ENCODE measurements at regions not wholly inside any gene's neighbourhood (a gene's known extent, or its start where the extent isn't known, plus 50 kb on each side); places are given as distances from the start of the nearest gene placed in this dataset.

- no peak overlapping the region for H3K9ac ChIP-seq (ENCODE audit: low read depth, low read length)
- in situ Hi-C loops (cut with MboI; ENCODE audit: low sequenced_read_pairs), result no loop called here
- intact Hi-C loops (cut with micrococcal nuclease), result no loop called here
- H4K8ac ChIP-seq (ENCODE audit: low read depth in 2 of 2, low read length in 2 of 2), result no peak overlapping the region
- no peaks in the 10 kb centered on the region for H3K79me1 ChIP-seq (ENCODE audit: low read depth in 1 of 2, low read length in 2 of 2)
- no peak overlapping the region for H3K18ac ChIP-seq (ENCODE audit: low read depth, low read length)
- no peaks in the 10 kb centered on the region for H3K4me1 ChIP-seq (ENCODE audit: control insufficient read depth, insufficient read depth, low read length)
- H2BK5ac ChIP-seq (ENCODE audit: low read depth, low read length, poor library complexity, severe bottlenecking), result no peak overlapping the region
- no peak overlapping the region for H3K14ac ChIP-seq (replicated peaks; ENCODE audit: low read depth, low read length)
- H3K23ac ChIP-seq (ENCODE audit: low read depth, low read length), result no peak overlapping the region
- ChIA-PET POLR2A (ENCODE audit: unreplicated experiment) (no interaction called here), CTCF (no interaction called here)
- no peak overlapping the region for H2BK15ac ChIP-seq (ENCODE audit: low read depth, low read length)
- H2AK9ac ChIP-seq (replicated peaks; ENCODE audit: low read depth, low read length, poor library complexity), result no peak overlapping the region
- TF ChIP-seq BHLHE40 (IDR thresholded peaks at IDR 0.05; ENCODE audit: low read depth, low read length) (no peak), FOS (IDR thresholded peaks at IDR 0.05; ENCODE audit: low read depth, low read length) (no peak), SMC3 (IDR thresholded peaks at IDR 0.05; ENCODE audit: low read depth, low read length) (no peak), CTCF (conservative IDR thresholded peaks at IDR 0.05; ENCODE audit: low read depth, low read length) (no peak), RAD21 (IDR thresholded peaks at IDR 0.05; ENCODE audit: low read length) (no peak), POLR2A (IDR thresholded peaks at IDR 0.05; ENCODE audit: low read depth, low read length) (no peak), NFE2L2 (IDR thresholded peaks at IDR 0.05; ENCODE audit: low read depth, low read length) (no peak), MXI1 (IDR thresholded peaks at IDR 0.05; ENCODE audit: borderline replicate concordance, low read depth, low read length) (no peak), MAFK (IDR thresholded peaks at IDR 0.05; ENCODE audit: low read depth, low read length) (no peak), CEBPB (IDR thresholded peaks at IDR 0.05; ENCODE audit: low read depth, low read length) (no peak), MAZ (IDR thresholded peaks at IDR 0.05; ENCODE audit: borderline replicate concordance, low read depth, low read length) (no peak), RCOR1 (IDR thresholded peaks at IDR 0.05; ENCODE audit: insufficient replicate concordance, low read length) (no peak), CHD1 (IDR thresholded peaks at IDR 0.05; ENCODE audit: low read depth, low read length) (no peak), RFX5 (IDR thresholded peaks at IDR 0.05; ENCODE audit: low read depth, low read length) (no peak)
- TF ChIP-seq, protein P1, sequence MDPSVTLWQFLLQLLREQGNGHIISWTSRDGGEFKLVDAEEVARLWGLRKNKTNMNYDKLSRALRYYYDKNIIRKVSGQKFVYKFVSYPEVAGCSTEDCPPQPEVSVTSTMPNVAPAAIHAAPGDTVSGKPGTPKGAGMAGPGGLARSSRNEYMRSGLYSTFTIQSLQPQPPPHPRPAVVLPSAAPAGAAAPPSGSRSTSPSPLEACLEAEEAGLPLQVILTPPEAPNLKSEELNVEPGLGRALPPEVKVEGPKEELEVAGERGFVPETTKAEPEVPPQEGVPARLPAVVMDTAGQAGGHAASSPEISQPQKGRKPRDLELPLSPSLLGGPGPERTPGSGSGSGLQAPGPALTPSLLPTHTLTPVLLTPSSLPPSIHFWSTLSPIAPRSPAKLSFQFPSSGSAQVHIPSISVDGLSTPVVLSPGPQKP (IDR thresholded peaks at IDR 0.05; ENCODE audit: borderline replicate concordance, low read depth, low read length), result no peak
- TF ChIP-seq, protein P2, sequence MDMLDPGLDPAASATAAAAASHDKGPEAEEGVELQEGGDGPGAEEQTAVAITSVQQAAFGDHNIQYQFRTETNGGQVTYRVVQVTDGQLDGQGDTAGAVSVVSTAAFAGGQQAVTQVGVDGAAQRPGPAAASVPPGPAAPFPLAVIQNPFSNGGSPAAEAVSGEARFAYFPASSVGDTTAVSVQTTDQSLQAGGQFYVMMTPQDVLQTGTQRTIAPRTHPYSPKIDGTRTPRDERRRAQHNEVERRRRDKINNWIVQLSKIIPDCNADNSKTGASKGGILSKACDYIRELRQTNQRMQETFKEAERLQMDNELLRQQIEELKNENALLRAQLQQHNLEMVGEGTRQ (IDR thresholded peaks at IDR 0.05; ENCODE audit: low read depth, low read length), result no peak
- DNase-seq (no peak), ATAC-seq (ENCODE audit: low read depth) (no peak)
- 67% methylated on average over 1 of the region's 3 CpGs; no CpG with 5 or more reads in 1 of the 2 experiments for WGBS, 2 experiments (ENCODE audit: extremely low coverage in 2 of 2, insufficient read length in 1 of 2)
- dilution Hi-C loops (cut with HindIII; ENCODE audit: low sequenced_read_pairs, unreplicated experiment), result no loop called here
- no peak overlapping the region for H3K4me2 ChIP-seq (ENCODE audit: low read depth, low read length)
- H2BK120ac ChIP-seq (ENCODE audit: low read depth, low read length), result no peak overlapping the region
- no peak overlapping the region for H3K4me3 ChIP-seq (ENCODE audit: insufficient read depth, low read depth, low read length)
- H3K56ac ChIP-seq (ENCODE audit: extremely low read depth, insufficient read depth, low read length), result no peak overlapping the region
- no peaks in the 10 kb centered on the region for H3K9me3 ChIP-seq (ENCODE audit: control insufficient read depth, insufficient read depth, low read length)
- H3K27ac ChIP-seq (ENCODE audit: insufficient read depth, low read length), result no peak overlapping the region
- H3K36me3 ChIP-seq (ENCODE audit: control insufficient read depth, insufficient read depth, low read length), result no peaks in the 10 kb centered on the region
- no peak overlapping the region for H2AFZ ChIP-seq (replicated peaks; ENCODE audit: low read length, poor library complexity)
- no peak overlapping the region for H4K5ac ChIP-seq (ENCODE audit: low read depth, low read length)
- no TSS peak for BruUV-seq (replicated peaks)
- H3K4ac ChIP-seq (ENCODE audit: low read depth, low read length), result no peak overlapping the region
- no peaks in the 10 kb centered on the region for H3K9me1 ChIP-seq (ENCODE audit: insufficient read depth, low read length)
- no peak overlapping the region for H2AK5ac ChIP-seq (ENCODE audit: low read depth, low read length)
- no peak overlapping the region for H2BK20ac ChIP-seq (ENCODE audit: low read depth, low read length)
- H4K91ac ChIP-seq (ENCODE audit: insufficient read depth, low read depth, low read length), result no peak overlapping the region
- H4K20me1 ChIP-seq (ENCODE audit: insufficient read depth, low read length), result no peaks in the 10 kb centered on the region
- H3K27me3 ChIP-seq (ENCODE audit: control insufficient read depth, insufficient read depth, low read length), result no peaks in the 10 kb centered on the region
Measured at GRCh38 chr21:26784974-26785373, 60.2 kb downstream of the ADAMTS1 start.
